Endothelial cell (in vitro differentiated cells): ENCODE measurements at regions not wholly inside any gene's neighbourhood (a gene's known extent, or its start where the extent isn't known, plus 50 kb on each side); places are given as distances from the start of the nearest gene placed in this dataset.

Source experiments
- DNase-seq: peaks from one replicate; pipeline ENCODE4 v3.0.0; 2021; ENCODE audit warnings: low spot score
- H3K27ac Mint-ChIP-seq: one replicate; pipeline ENCODE4 v1.8.0; 2021; ENCODE audit warnings: mixed read lengths, inconsistent platforms; ENCODE audit not compliant: unreplicated experiment
- H3K27me3 Mint-ChIP-seq: one replicate; pipeline ENCODE4 v1.8.0; 2021; ENCODE audit warnings: mild to moderate bottlenecking, moderate library complexity, mixed read lengths, inconsistent platforms; ENCODE audit not compliant: unreplicated experiment
- H3K36me3 Mint-ChIP-seq: one replicate; pipeline ENCODE4 v1.8.0; 2021; ENCODE audit warnings: mild to moderate bottlenecking, low read depth, mixed read lengths, inconsistent platforms; ENCODE audit not compliant: unreplicated experiment
- H3K4me1 Mint-ChIP-seq: one replicate; pipeline ENCODE4 v1.8.0; 2021; ENCODE audit warnings: mild to moderate bottlenecking, mixed read lengths, inconsistent platforms; ENCODE audit not compliant: unreplicated experiment
- H3K4me3 Mint-ChIP-seq: one replicate; pipeline ENCODE4 v1.8.0; 2021; ENCODE audit warnings: mild to moderate bottlenecking, mixed read lengths, inconsistent platforms; ENCODE audit not compliant: unreplicated experiment
- H3K9me3 Mint-ChIP-seq: one replicate; pipeline ENCODE4 v1.8.0; 2021; ENCODE audit warnings: mixed read lengths, inconsistent platforms; ENCODE audit not compliant: unreplicated experiment
- CTCF ChIP-seq: fragments of 200-600 bp; sonication (generic); IDR thresholded peaks from one replicate; pipeline ENCODE4 v1.5.0; 2021; ENCODE audit warnings: antibody characterized with exemption; ENCODE audit not compliant: unreplicated experiment

- TF ChIP-seq CTCF = no peak
- H3K4me3 Mint-ChIP-seq = no peak overlapping the region
- no peaks in the 10 kb centered on the region for H3K27me3 Mint-ChIP-seq
- no peak overlapping the region for H3K27ac Mint-ChIP-seq
- DNase-seq = no peak
- H3K4me1 Mint-ChIP-seq = peaks cover 25% of the 10 kb centered on the region
- no peaks in the 10 kb centered on the region for H3K36me3 Mint-ChIP-seq
- H3K9me3 Mint-ChIP-seq = no peaks in the 10 kb centered on the region
Observed at GRCh38 chr1:87647430-87648177, 318.9 kb downstream of the LMO4 start.

- Mint-ChIP-seq H3K36me3 (no peaks in the 10 kb centered on the region), H3K4me1 (peaks cover 17% of the 10 kb centered on the region), H3K4me3 (no peak overlapping the region), H3K27me3 (no peaks in the 10 kb centered on the region), H3K9me3 (no peaks in the 10 kb centered on the region), H3K27ac (no peak overlapping the region)
- DNase-seq = no peak
- no peak for TF ChIP-seq CTCF
Observed at GRCh38 chr1:87648323-87649119, 319.8 kb downstream of the LMO4 start.

- no peak for TF ChIP-seq CTCF
- no peak overlapping the region for H3K4me3 Mint-ChIP-seq
- no peaks in the 10 kb centered on the region for H3K36me3 Mint-ChIP-seq
- no peaks in the 10 kb centered on the region for H3K27me3 Mint-ChIP-seq
- no peak for DNase-seq
- H3K9me3 Mint-ChIP-seq = no peaks in the 10 kb centered on the region
- peaks cover 9% of the 10 kb centered on the region for H3K4me1 Mint-ChIP-seq
- H3K27ac Mint-ChIP-seq = no peak overlapping the region
Observed at GRCh38 chr1:87650306-87650705, 321.6 kb downstream of the LMO4 start.

GRCh38 chr1:87652176-87652575 is 323.5 kb downstream of the LMO4 start:
- Mint-ChIP-seq H3K27ac (no peak overlapping the region), H3K4me1 (peaks cover 6% of the 10 kb centered on the region), H3K9me3 (no peaks in the 10 kb centered on the region), H3K36me3 (no peaks in the 10 kb centered on the region), H3K4me3 (no peak overlapping the region), H3K27me3 (peaks cover 2% of the 10 kb centered on the region)
- TF ChIP-seq CTCF = no peak
- no peak for DNase-seq

- H3K4me3 Mint-ChIP-seq = no peak overlapping the region
- H3K27ac Mint-ChIP-seq = no peak overlapping the region
- no peaks in the 10 kb centered on the region for H3K4me1 Mint-ChIP-seq
- no peaks in the 10 kb centered on the region for H3K27me3 Mint-ChIP-seq
- TF ChIP-seq CTCF = no peak
- DNase-seq = no peak
- no peaks in the 10 kb centered on the region for H3K9me3 Mint-ChIP-seq
- H3K36me3 Mint-ChIP-seq = no peaks in the 10 kb centered on the region
Observed at GRCh38 chr1:87665151-87665550, 336.5 kb downstream of the LMO4 start.
